ENCODE measurements at regions not wholly inside any gene's neighbourhood (a gene's known extent, or its start where the extent isn't known, plus 50 kb on each side); places are given as distances from the start of the nearest gene placed in this dataset.

DNA sequence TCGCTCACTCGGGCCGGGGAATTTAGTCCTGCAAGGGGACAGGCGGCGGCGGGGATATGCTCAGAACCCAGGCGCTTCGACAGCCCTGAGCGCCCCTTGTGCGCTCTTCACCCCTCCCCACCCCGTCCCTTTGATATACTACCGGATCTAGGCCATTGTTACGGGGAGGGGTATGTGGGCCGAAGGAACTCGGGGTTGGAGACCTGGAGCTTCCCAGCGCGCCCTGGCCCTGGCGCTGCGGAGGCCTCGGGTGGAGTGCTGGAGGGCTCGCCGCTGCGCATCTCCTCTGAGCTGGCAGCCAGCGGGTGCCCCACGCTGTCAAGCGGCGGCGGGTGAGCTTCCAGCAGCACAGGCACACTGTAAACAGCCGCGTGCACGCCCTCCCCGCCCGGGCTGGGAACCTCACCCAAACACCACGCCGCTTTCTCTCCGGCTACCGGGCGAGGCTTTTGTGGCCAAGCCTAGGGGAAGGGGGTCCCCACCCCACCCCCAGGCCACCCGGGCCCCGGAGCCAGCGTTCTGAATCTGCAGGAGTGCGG, 54.5 kb upstream of the BCOR start:
- Histone ChIP-seq H4K20me1 (ENCODE audit: low read depth, low read length) (no peaks in the 10 kb centered on the region), H3K79me2 (ENCODE audit: insufficient read depth, low read length) (no peaks in the 10 kb centered on the region), H3K9ac (ENCODE audit: low read length) (no peak overlapping the region), H3K9me3 (ENCODE audit: insufficient read depth, low read length) (no peaks in the 10 kb centered on the region), H2AFZ (ENCODE audit: low read depth, low read length, severe bottlenecking) (no peak overlapping the region), H3K4me2 (ENCODE audit: low read depth, low read length, poor library complexity, severe bottlenecking) (no peak overlapping the region), H3K9me2 (replicated peaks; ENCODE audit: insufficient read depth, low read length) (no peaks in the 10 kb centered on the region), H3K4me3 (ENCODE audit: insufficient read depth, low read length, poor library complexity, severe bottlenecking) (no peak overlapping the region), H3K27ac (ENCODE audit: low read depth, low read length) (no peak overlapping the region), H3K36me3 (ENCODE audit: low read length) (no peaks in the 10 kb centered on the region), H3F3A (ENCODE audit: insufficient read depth) (no peaks in the 10 kb centered on the region), H3K27me3 (ENCODE audit: low read length) (no peaks in the 10 kb centered on the region)
- no peak for TF ChIP-seq EZH2phosphoT487 (conservative IDR thresholded peaks at IDR 0.05; ENCODE audit: low read length)
- TF ChIP-seq, protein P1, sequence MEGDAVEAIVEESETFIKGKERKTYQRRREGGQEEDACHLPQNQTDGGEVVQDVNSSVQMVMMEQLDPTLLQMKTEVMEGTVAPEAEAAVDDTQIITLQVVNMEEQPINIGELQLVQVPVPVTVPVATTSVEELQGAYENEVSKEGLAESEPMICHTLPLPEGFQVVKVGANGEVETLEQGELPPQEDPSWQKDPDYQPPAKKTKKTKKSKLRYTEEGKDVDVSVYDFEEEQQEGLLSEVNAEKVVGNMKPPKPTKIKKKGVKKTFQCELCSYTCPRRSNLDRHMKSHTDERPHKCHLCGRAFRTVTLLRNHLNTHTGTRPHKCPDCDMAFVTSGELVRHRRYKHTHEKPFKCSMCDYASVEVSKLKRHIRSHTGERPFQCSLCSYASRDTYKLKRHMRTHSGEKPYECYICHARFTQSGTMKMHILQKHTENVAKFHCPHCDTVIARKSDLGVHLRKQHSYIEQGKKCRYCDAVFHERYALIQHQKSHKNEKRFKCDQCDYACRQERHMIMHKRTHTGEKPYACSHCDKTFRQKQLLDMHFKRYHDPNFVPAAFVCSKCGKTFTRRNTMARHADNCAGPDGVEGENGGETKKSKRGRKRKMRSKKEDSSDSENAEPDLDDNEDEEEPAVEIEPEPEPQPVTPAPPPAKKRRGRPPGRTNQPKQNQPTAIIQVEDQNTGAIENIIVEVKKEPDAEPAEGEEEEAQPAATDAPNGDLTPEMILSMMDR (IDR thresholded peaks at IDR 0.05; ENCODE audit: insufficient read depth, low read length, poor library complexity, severe bottlenecking): no peak

DNA sequence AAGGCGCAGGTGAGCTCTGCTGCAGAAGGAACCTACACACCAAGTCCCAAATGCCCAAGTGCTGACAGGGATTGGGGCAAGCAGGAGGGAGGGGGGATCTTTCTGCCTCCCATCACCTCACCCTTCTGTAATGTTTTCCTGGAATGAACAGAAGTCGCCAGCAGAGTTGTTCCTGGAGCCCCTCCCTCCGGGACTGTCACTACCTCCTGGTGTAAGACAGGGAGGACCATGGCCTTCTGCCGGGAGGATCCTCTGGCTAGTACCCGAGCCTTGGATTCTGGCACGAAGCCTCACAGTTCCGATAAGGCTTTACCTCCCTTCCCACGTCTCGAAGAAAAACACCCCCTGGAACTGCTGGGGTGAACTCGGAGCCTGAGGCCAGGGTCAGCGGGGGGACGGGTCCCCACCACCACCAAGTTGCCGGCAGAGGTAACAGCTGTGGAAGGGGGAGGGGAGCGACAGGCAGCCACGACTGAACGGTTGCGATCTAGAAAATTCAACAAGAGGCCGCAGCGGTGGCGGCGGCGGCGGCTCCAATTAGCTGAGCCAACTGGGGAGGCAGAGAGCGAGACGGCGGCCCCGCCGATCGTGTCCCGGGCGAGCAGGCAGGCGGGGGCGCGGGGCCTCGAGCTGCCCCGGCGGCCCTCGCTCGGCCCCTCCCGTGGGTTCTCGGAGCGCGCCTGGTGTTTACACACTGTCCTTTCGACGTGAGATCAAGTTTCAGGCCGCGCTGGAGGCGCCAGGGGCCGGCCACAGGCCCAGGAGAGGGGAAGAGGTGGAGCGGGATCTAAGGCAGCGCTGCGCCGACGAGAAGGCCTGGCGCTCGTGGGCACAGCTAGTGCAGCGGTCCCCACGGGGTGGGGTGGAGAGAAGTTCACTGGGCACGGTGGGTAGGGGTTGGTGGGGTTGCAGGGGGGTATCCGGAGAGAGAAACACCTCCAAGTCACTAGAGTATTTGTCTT, 53.7 kb upstream of the BCOR start:
- Histone ChIP-seq H3K27ac (ENCODE audit: low read depth, low read length) (no peak overlapping the region), H3K9ac (ENCODE audit: low read length) (no peak overlapping the region), H3K9me3 (ENCODE audit: insufficient read depth, low read length) (no peaks in the 10 kb centered on the region), H3K27me3 (ENCODE audit: low read length) (no peaks in the 10 kb centered on the region), H2AFZ (ENCODE audit: low read depth, low read length, severe bottlenecking) (no peak overlapping the region), H3K36me3 (ENCODE audit: low read length) (no peaks in the 10 kb centered on the region), H3K9me2 (replicated peaks; ENCODE audit: insufficient read depth, low read length) (no peaks in the 10 kb centered on the region), H3K4me3 (ENCODE audit: insufficient read depth, low read length, poor library complexity, severe bottlenecking) (no peak overlapping the region), H3K4me2 (ENCODE audit: low read depth, low read length, poor library complexity, severe bottlenecking) (no peak overlapping the region), H3K79me2 (ENCODE audit: insufficient read depth, low read length) (no peaks in the 10 kb centered on the region), H4K20me1 (ENCODE audit: low read depth, low read length) (no peaks in the 10 kb centered on the region), H3F3A (ENCODE audit: insufficient read depth) (no peaks in the 10 kb centered on the region)
- TF ChIP-seq, protein P1 (IDR thresholded peaks at IDR 0.05; ENCODE audit: insufficient read depth, low read length, poor library complexity, severe bottlenecking): no peak
- no peak for TF ChIP-seq EZH2phosphoT487 (conservative IDR thresholded peaks at IDR 0.05; ENCODE audit: low read length)

DNA sequence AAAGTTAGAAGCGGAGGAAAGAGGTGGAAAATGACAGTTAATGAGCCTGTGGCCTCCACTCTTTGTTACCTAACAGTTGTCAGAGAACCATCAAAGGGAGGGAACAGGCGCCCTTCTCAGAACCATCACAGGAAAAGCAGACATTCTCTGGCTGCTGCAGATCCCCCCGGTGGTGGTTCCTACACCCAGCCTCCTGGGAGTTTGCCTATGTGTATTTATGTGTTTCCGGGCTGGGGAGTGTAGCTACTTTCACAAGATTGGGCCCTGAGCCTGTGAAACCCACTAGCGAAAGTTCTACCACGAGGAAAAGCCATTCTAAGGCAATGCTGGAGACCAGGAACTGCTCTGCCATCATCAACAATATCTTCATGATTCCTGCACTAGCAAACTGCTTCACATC, 52.7 kb upstream of the BCOR start:
- Histone ChIP-seq H3K27ac (ENCODE audit: low read depth, low read length) (no peak overlapping the region), H3K27me3 (ENCODE audit: low read length) (no peaks in the 10 kb centered on the region)

More for the DNA sequence above, 52.7 kb upstream of the BCOR start:
- no peak overlapping the region for H3K4me3 ChIP-seq (ENCODE audit: insufficient read depth, low read length, poor library complexity, severe bottlenecking)
- TF ChIP-seq EZH2phosphoT487 (conservative IDR thresholded peaks at IDR 0.05; ENCODE audit: low read length): no peak
- TF ChIP-seq, protein P1 (IDR thresholded peaks at IDR 0.05; ENCODE audit: insufficient read depth, low read length, poor library complexity, severe bottlenecking): no peak
- H3K9me3 ChIP-seq (ENCODE audit: insufficient read depth, low read length): no peaks in the 10 kb centered on the region
- H3K9ac ChIP-seq (ENCODE audit: low read length): no peak overlapping the region
- no peak overlapping the region for H2AFZ ChIP-seq (ENCODE audit: low read depth, low read length, severe bottlenecking)
- no peaks in the 10 kb centered on the region for H3K79me2 ChIP-seq (ENCODE audit: insufficient read depth, low read length)
- no peaks in the 10 kb centered on the region for H3K9me2 ChIP-seq (replicated peaks; ENCODE audit: insufficient read depth, low read length)
- no peaks in the 10 kb centered on the region for H3F3A ChIP-seq (ENCODE audit: insufficient read depth)
- no peaks in the 10 kb centered on the region for H3K36me3 ChIP-seq (ENCODE audit: low read length)
- no peak overlapping the region for H3K4me2 ChIP-seq (ENCODE audit: low read depth, low read length, poor library complexity, severe bottlenecking)
- H4K20me1 ChIP-seq (ENCODE audit: low read depth, low read length): no peaks in the 10 kb centered on the region

All from SU-DHL-6 (cell line).